HG03103 (cell line): ENCODE measurements at regions not wholly inside any gene's neighbourhood (a gene's known extent, or its start where the extent isn't known, plus 50 kb on each side); places are given as distances from the start of the nearest gene placed in this dataset.

Experiments used
- ATAC-seq: cut with Tn5 transposase; IDR thresholded peaks from one replicate; pipeline ENCODE4 v1.9.1; 2021; ENCODE audit warnings: low read depth; ENCODE audit not compliant: unreplicated experiment

DNA sequence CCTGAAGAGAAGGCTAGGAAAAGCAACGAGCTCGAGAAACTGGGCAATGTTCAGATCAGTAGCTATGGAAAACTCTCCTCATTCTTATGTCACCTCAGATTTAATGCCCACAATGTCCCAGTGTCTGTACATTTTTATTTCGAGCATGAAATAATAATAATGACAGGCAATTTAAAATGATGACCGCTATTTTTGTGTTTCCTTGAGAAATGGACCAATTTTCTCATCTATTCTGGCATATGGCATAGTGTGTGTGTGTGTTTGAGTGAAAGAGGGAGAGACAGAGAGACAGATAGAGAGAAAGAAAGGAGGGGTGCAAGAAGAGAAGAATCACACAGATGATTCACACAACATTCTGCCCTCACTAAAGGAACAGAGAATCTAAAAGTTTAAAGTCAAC, 119.1 kb upstream of the C1orf21 start:
- ATAC-seq: no peak

GRCh38 chr1:184270556-184270955, 116.3 kb upstream of the C1orf21 start:
- ATAC-seq: no peak

DNA sequence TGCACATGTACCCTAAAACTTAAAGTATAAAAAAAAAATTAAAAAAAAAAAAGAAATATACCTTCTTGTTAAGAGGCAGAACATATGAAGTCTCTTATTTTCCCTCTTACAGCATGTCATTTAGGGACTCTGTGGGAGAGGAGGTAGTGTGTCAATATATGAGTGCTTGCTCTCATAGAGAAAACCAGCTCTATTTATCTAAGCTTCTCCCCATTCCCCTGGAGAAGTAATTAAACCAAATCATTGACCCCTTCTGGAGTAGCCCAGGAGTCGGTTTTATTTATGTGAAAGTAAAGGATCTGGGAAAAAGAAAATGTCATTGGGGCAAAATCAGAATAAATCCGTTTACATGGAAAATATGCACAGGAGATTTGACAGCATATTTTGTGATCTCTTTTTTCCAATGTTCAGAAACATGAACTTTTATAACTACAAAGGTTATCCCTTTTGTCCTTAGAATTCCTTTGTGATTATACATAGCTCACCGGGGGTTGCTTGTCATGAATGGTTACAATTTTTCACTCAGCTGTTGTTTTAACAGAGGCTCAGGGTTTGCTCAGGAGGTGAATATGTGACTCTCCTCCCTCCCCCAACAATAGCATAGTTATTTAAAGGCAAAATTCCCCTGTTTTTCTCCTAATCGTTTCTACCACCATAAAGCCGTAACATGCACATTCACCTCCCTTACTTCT, 114.5 kb upstream of the C1orf21 start:
- ATAC-seq: no peak

- ATAC-seq: no peak
Observed at GRCh38 chr1:184276416-184276815, 110.4 kb upstream of the C1orf21 start.

- ATAC-seq: no peak
Observed at GRCh38 chr1:184279911-184280458, 106.8 kb upstream of the C1orf21 start.

GRCh38 chr1:184283999-184284398, 102.8 kb upstream of the C1orf21 start:
- no peak for ATAC-seq

DNA sequence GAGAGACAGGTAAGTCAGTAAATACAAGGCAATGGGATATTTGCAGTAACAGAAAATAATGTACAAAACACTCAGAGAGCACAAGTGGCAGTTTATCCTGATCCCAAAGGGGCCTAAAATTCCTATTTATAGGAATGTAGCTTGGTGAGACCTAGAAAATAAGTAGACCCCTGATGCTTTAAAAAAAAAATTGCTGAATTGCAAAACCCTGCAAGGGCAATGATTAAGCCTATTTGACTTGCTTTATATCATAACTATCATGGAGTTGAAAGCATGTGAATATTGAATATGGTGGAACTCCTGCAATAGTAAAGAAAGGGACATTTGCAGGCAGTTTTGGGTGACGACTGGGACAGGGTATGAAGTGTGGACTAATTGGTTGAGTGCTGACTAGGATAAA, 101.9 kb upstream of the C1orf21 start:
- no peak for ATAC-seq

DNA sequence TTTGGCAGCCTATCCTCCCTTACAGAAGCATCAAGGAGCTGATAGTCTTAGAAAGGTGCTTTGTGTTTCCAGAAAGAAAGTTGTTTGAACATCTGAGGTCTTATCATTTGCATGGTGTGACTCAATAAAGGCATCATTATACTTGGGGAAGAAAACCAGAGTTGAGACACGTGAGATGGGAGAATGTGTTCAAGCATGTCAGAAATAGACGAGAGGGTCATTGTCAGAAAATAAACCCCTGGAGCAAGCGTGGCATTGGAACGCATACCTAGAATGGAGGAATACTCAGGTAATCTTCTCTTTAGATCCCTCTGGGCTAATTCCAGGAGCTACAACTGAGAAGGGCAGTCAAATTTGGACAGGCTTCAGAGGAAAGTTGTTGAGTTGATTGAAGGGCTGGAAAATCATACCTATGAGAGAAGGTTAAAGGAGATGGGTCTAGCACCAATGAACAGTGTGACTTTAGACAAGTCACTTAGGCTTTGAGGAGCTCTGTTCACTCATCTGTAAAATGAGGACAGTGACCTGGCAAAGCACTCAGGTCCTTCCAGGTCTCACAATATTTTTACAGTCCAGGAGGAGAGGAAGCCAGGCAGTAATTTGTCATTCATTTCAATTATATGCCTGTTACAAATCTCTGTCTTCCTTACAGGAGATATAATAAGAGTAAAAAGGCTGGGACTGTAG, 101.3 kb upstream of the C1orf21 start:
- ATAC-seq: no peak

GRCh38 chr1:184287001-184287400, 99.8 kb upstream of the C1orf21 start:
- ATAC-seq: no peak

GRCh38 chr1:184289825-184290550, 96.8 kb upstream of the C1orf21 start:
- no peak for ATAC-seq

GRCh38 chr1:184291701-184292100, 95.1 kb upstream of the C1orf21 start:
- no peak for ATAC-seq

DNA sequence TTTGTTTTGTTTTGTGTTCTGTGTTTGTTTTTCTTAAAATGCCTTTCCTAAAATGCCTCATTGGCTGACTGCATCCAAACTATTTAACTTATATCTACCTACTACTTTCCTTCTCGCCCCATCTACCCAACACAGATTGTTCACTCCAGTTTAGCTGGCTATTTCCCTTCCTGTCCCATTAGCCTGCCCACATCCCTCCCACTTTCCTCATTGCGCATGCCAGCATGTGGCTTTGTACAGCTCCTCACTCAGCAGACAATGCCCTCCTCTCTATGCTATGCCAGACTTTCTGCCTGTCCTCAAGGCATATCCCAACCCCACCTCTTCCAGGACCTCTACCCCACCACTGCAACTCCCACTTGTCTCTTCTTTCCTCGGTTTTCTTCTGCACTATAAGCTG, 94.7 kb upstream of the C1orf21 start:
- ATAC-seq: no peak

DNA sequence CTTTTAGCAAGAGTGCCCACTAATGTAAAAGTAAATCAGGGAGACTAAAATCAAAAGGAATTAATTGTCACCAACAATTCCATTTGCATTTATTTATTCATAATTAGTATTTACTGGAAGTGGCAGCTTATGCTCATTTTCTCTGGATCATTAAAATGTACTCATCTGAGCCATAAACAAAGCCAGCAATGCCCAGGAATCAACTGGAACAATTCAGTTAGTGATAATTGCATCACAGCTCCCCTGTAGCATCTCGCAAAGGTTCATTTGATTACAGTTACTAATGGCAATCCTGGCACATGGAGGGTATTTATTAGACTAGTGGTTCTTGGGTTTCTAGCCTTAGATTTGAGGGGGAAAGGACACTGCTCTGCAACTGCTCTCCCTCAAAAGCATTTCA, 92.7 kb upstream of the C1orf21 start:
- no peak for ATAC-seq

DNA sequence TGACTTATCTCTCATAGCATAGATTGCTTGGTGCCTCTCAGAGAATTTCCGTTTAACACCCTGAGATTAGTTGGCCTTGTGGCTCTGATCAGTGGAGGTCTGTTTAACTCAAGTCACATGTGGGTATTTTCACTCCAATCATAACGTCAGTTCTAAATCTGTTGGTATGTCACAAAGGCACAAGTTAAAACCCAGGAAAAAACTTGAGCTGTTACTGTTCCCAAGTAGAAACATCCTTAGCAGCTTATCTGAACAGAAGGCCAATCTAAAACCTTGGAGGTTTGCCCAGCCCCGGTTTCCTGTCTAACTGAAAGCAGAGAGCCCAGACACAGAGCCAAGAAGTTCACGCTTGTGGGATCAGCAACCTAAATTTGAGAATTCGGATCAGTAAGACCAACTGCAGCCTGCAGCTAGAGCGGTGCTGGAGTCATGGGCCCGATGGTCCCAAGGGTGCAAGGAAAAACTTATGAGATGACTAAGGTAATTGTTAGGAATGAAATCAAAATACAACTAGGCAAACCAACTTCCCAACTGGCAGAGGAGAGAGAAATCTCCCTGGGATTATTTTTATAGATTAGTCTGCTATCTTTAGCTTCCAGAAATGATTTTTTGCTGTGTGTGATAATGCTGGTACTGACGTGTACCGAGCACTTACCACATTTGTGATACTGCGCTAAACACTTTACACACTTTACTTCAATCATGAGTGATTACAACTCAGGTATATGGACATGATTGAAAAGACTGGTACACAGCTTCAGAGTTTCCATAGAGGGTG, 90.2 kb upstream of the C1orf21 start:
- ATAC-seq: no peak

DNA sequence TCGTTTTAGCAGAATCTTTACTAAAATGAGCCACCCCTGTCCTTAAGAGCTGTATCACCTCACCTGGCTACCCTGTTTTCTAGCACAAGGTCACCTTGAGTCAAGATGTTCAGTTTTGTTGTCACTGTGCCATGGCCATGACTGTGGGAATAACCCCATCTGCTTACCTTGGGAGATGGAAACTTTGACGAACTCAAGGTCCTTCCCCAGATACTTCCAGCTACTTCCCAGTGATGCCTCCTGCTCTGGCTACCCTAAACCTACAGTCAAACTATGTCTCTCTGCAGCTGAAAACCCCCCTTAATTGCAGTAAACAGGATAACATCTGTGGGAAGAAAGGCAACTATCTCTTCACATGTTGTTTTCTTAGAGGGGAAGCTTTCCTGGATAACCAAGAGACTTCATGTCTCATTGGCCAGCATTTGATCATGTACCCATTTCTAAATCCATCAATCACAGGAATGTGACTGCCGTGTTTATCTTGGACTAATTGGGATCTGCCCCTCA, 89.5 kb upstream of the C1orf21 start:
- no peak for ATAC-seq

DNA sequence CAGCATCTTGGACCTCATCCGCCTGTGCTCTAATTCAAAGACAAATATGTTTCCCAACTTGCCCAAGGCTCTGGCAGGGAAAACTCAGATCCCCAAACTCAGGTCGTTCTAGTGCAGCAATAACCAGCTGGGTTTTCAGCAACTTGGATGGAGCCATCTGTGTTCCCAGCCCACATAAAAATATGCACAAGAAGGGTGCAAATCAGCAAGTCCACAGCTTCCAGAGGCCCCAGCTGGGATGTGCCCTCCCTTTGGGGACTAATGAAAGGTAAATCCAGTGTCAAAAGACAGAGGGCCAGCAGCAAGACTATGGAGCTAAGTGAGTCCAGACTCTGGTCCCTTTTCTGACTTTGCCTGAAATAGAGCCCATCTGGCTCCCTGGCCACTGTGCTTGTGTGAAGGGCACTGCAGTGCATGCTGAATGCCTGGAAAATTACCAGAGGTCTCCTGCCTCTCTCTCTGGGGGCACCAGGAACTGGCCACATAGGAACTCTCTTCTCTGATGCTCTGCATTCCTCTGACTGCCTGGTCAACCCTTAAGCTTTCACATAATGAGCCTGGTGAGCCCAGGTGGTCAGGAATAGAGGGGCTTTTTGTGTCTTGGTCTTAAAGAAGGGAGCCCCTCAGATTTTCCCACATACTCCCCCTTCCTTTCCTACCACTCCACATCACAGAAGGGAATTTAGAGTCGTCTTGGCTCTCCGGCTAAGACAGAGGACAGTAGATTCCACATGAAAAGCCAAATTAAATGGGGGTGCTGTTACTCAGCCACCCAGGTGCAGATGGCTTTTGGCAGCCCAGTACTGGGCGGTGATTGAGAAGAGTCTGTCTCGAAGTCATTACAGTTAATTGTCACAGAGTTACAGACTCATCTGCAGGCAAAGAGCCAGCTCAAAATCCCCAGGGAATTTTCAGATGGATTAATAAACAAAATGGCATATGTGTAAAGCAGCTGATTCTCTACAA, 88.1 kb upstream of the C1orf21 start:
- no peak for ATAC-seq

DNA sequence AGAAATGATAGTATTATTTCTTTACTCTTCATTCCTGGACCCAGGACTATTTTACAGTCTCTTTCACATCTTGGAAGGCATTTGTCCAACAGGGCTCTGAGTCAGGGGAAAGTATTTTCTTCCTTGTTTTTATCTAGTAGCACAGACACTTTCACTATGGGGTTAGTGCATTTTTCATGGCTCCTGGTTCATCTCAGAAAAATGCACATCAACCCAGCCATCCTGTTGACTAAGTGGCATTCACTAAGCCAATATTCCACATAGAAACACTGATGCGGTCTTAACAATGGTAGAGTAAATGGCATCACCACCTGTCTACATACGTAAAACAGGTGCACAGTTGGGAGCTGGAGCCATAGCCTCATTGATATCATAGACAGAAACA, 87.4 kb upstream of the C1orf21 start:
- no peak for ATAC-seq

- ATAC-seq: no peak
Observed at GRCh38 chr1:184299796-184300195, 87.0 kb upstream of the C1orf21 start.

GRCh38 chr1:184300446-184300845, 86.4 kb upstream of the C1orf21 start:
- no peak for ATAC-seq
